ENCODE measurements at regions not wholly inside any gene's neighbourhood (a gene's known extent, or its start where the extent isn't known, plus 50 kb on each side); places are given as distances from the start of the nearest gene placed in this dataset.
"Not testable (repeated sequence)": the region's sequence is repeated elsewhere in the genome, so short reads cannot be mapped to it uniquely, and the experiment has no call there.

- H3K27me3 ChIP-seq (replicated peaks; ENCODE audit: insufficient read depth) = no peaks in the 10 kb centered on the region
- H3K36me3 ChIP-seq = no peaks in the 10 kb centered on the region
- no peaks in the 10 kb centered on the region for H3K4me1 ChIP-seq (ENCODE audit: control insufficient read depth in 1 of 2, low read depth in 2 of 2)
- ATAC-seq (ENCODE audit: insufficient number of reproducible peaks, low FRiP score, low read depth) = no peak
- no peak for TF ChIP-seq CTCF (IDR thresholded peaks at IDR 0.05)
- no peak overlapping the region for H3K27ac ChIP-seq
- no peaks in the 10 kb centered on the region for H3K9me3 ChIP-seq
- H3K4me3 ChIP-seq = no peak overlapping the region
- no peak for DNase-seq (ENCODE audit: low spot score)
Observed at GRCh38 chr2:184993746-184994145, 395.4 kb downstream of the ZNF804A start.

- H3K9me3 ChIP-seq = no peaks in the 10 kb centered on the region
- TF ChIP-seq CTCF (IDR thresholded peaks at IDR 0.05) = no peak
Observed at GRCh38 chr2:185006481-185006880, 408.2 kb downstream of the ZNF804A start.

GRCh38 chr2:185012643-185013042 is 414.3 kb downstream of the ZNF804A start:
- no peak for DNase-seq (ENCODE audit: low spot score)
- peaks cover 16% of the 10 kb centered on the region for H3K9me3 ChIP-seq
- H3K4me3 ChIP-seq = no peak overlapping the region
- H3K36me3 ChIP-seq = no peaks in the 10 kb centered on the region
- no peaks in the 10 kb centered on the region for H3K4me1 ChIP-seq (ENCODE audit: control insufficient read depth in 1 of 2, low read depth in 2 of 2)
- no peak for ATAC-seq (ENCODE audit: insufficient number of reproducible peaks, low FRiP score, low read depth)
- H3K27ac ChIP-seq = no peak overlapping the region
- no peak for TF ChIP-seq CTCF (IDR thresholded peaks at IDR 0.05)
- no peaks in the 10 kb centered on the region for H3K27me3 ChIP-seq (replicated peaks; ENCODE audit: insufficient read depth)

More at GRCh38 chr2:185006481-185006880, 408.2 kb downstream of the ZNF804A start:
- Histone ChIP-seq H3K4me3 (no peak overlapping the region), H3K27ac (no peak overlapping the region), H3K27me3 (replicated peaks; ENCODE audit: insufficient read depth) (no peaks in the 10 kb centered on the region), H3K4me1 (ENCODE audit: control insufficient read depth in 1 of 2, low read depth in 2 of 2) (no peaks in the 10 kb centered on the region), H3K36me3 (no peaks in the 10 kb centered on the region)
- no peak for DNase-seq (ENCODE audit: low spot score)
- no peak for ATAC-seq (ENCODE audit: insufficient number of reproducible peaks, low FRiP score, low read depth)

GRCh38 chr2:185014076-185014475 is 415.7 kb downstream of the ZNF804A start:
- Histone ChIP-seq H3K4me1 (ENCODE audit: control insufficient read depth in 1 of 2, low read depth in 2 of 2) (no peaks in the 10 kb centered on the region), H3K36me3 (no peaks in the 10 kb centered on the region), H3K4me3 (no peak overlapping the region), H3K27ac (no peak overlapping the region), H3K27me3 (replicated peaks; ENCODE audit: insufficient read depth) (no peaks in the 10 kb centered on the region), H3K9me3 (peaks cover 16% of the 10 kb centered on the region)
- no peak for TF ChIP-seq CTCF (IDR thresholded peaks at IDR 0.05)
- DNase-seq (ENCODE audit: low spot score) (no peak), ATAC-seq (ENCODE audit: insufficient number of reproducible peaks, low FRiP score, low read depth) (no peak)

GRCh38 chr2:185025891-185026290 is 427.6 kb downstream of the ZNF804A start:
- not testable (repeated sequence) for H3K27ac ChIP-seq; DNase-seq (ENCODE audit: low spot score); H3K27me3 ChIP-seq (replicated peaks; ENCODE audit: insufficient read depth); H3K36me3 ChIP-seq; ATAC-seq (ENCODE audit: insufficient number of reproducible peaks, low FRiP score, low read depth); H3K9me3 ChIP-seq; H3K4me3 ChIP-seq; H3K4me1 ChIP-seq (ENCODE audit: control insufficient read depth in 1 of 2, low read depth in 2 of 2)

- no peak for TF ChIP-seq CTCF (IDR thresholded peaks at IDR 0.05)
- Histone ChIP-seq H3K4me3 (no peak overlapping the region), H3K36me3 (no peaks in the 10 kb centered on the region), H3K27ac (no peak overlapping the region), H3K27me3 (replicated peaks; ENCODE audit: insufficient read depth) (no peaks in the 10 kb centered on the region), H3K4me1 (ENCODE audit: control insufficient read depth in 1 of 2, low read depth in 2 of 2) (no peaks in the 10 kb centered on the region), H3K9me3 (no peaks in the 10 kb centered on the region)
- ATAC-seq (ENCODE audit: insufficient number of reproducible peaks, low FRiP score, low read depth) = no peak
- DNase-seq (ENCODE audit: low spot score) = no peak
Observed at GRCh38 chr2:185035906-185036305, 437.6 kb downstream of the ZNF804A start.
